ENCODE measurements at regions not wholly inside any gene's neighbourhood (a gene's known extent, or its start where the extent isn't known, plus 50 kb on each side); places are given as distances from the start of the nearest gene placed in this dataset.

GRCh38 chr3:89971329-89971728 is 863.9 kb downstream of the EPHA3 start:
- no peak for TF ChIP-seq CTCF (IDR thresholded peaks at IDR 0.05; ENCODE audit: low read depth, low read length, missing control alignments)
- H3K4me3 ChIP-seq (replicated peaks; ENCODE audit: low read depth, low read length) = no peak overlapping the region
- DNase-seq (ENCODE audit: extremely low read depth, low read depth) = no peak

- H3K4me3 ChIP-seq (replicated peaks; ENCODE audit: low read depth, low read length) = no peak overlapping the region
- TF ChIP-seq CTCF (IDR thresholded peaks at IDR 0.05; ENCODE audit: low read depth, low read length, missing control alignments) = no peak
- DNase-seq (ENCODE audit: extremely low read depth, low read depth) = no peak
These were observed 865.7 kb downstream of the EPHA3 start for GRCh38 chr3:89973156-89973555.

- H3K4me3 ChIP-seq (replicated peaks; ENCODE audit: low read depth, low read length) = no peak overlapping the region
- no peak for TF ChIP-seq CTCF (IDR thresholded peaks at IDR 0.05; ENCODE audit: low read depth, low read length, missing control alignments)
- DNase-seq (ENCODE audit: extremely low read depth, low read depth) = no peak
These were observed 867.6 kb downstream of the EPHA3 start for GRCh38 chr3:89974903-89975519.

GRCh38 chr3:89983449-89983848 is 876.0 kb downstream of the EPHA3 start:
- TF ChIP-seq CTCF (IDR thresholded peaks at IDR 0.05; ENCODE audit: low read depth, low read length, missing control alignments) = no peak
- no peak overlapping the region for H3K4me3 ChIP-seq (replicated peaks; ENCODE audit: low read depth, low read length)
- no peak for DNase-seq (ENCODE audit: extremely low read depth, low read depth)

GRCh38 chr3:90005281-90005847 is 897.9 kb downstream of the EPHA3 start:
- DNase-seq (ENCODE audit: extremely low read depth, low read depth) = no peak

GRCh38 chr3:90007778-90008499 is 900.5 kb downstream of the EPHA3 start:
- TF ChIP-seq CTCF (IDR thresholded peaks at IDR 0.05; ENCODE audit: low read depth, low read length, missing control alignments) = no peak
- H3K4me3 ChIP-seq (replicated peaks; ENCODE audit: low read depth, low read length) = no peak overlapping the region
- no peak for DNase-seq (ENCODE audit: extremely low read depth, low read depth)

More at GRCh38 chr3:90005281-90005847, 897.9 kb downstream of the EPHA3 start:
- no peak overlapping the region for H3K4me3 ChIP-seq (replicated peaks; ENCODE audit: low read depth, low read length)
- no peak for TF ChIP-seq CTCF (IDR thresholded peaks at IDR 0.05; ENCODE audit: low read depth, low read length, missing control alignments)
